Astrocyte of the cerebellum (primary cell): ENCODE measurements at regions not wholly inside any gene's neighbourhood (a gene's known extent, or its start where the extent isn't known, plus 50 kb on each side); places are given as distances from the start of the nearest gene placed in this dataset.

ENCODE experiments used
- DNase-seq: peaks from one replicate; pipeline ENCODE4 v3.0.0-alpha.2; 2011; ENCODE audit warnings: low read depth
- H3K4me3 ChIP-seq: 2 replicates; pipeline ENCODE4 v1.5.1; 2011; ENCODE audit warnings: mild to moderate bottlenecking, low read depth, low read length, moderate library complexity
- CTCF ChIP-seq: IDR thresholded peaks from 2 replicates; pipeline ENCODE4 v1.5.1; 2012; ENCODE audit warnings: low read length, low read depth, moderate library complexity, mild to moderate bottlenecking; ENCODE audit errors: missing control alignments
- in situ Hi-C: cut with HindIII; loops from 2 replicates; pipeline ENCODE4 v1.10.0; 2017; ENCODE audit warnings: low sequenced_read_pairs

GRCh38 chr6:4367643-4368042 lies 232.3 kb upstream of the ECI2 start:
- in situ Hi-C loops: no loop called here
- DNase-seq: no peak
- TF ChIP-seq CTCF: no peak
- no peak overlapping the region for H3K4me3 ChIP-seq

GRCh38 chr6:4366635-4367395 lies 231.4 kb upstream of the ECI2 start:
- no peak overlapping the region for H3K4me3 ChIP-seq
- TF ChIP-seq CTCF: no peak
- in situ Hi-C loops: no loop called here
- no peak for DNase-seq

- no peak overlapping the region for H3K4me3 ChIP-seq
- no peak for TF ChIP-seq CTCF
- in situ Hi-C loops: no loop called here
- no peak for DNase-seq
Measured at GRCh38 chr6:4365686-4366085, 230.3 kb upstream of the ECI2 start.

- no peak for TF ChIP-seq CTCF
- no peak for DNase-seq
- H3K4me3 ChIP-seq: no peak overlapping the region
- in situ Hi-C loops: no loop called here
Measured at GRCh38 chr6:4364711-4365110, 229.3 kb upstream of the ECI2 start.

- no peak for DNase-seq
- no peak for TF ChIP-seq CTCF
- no peak overlapping the region for H3K4me3 ChIP-seq
- in situ Hi-C loops: no loop called here
Measured at GRCh38 chr6:4364172-4364571, 228.8 kb upstream of the ECI2 start.

- DNase-seq: no peak
- in situ Hi-C loops: no loop called here
- TF ChIP-seq CTCF: no peak
- H3K4me3 ChIP-seq: no peak overlapping the region
Measured at GRCh38 chr6:4363656-4364055, 228.3 kb upstream of the ECI2 start.
